DMS53 (cell line): ENCODE measurements at regions not wholly inside any gene's neighbourhood (a gene's known extent, or its start where the extent isn't known, plus 50 kb on each side); places are given as distances from the start of the nearest gene placed in this dataset.
A peak's percentile ranks its signal among the peaks of the same experiment; 100 is the strongest.
"Not testable (repeated sequence)": the region's sequence is repeated elsewhere in the genome, so short reads cannot be mapped to it uniquely, and the experiment has no call there.

Source experiments
- DNase-seq: peaks from one replicate; lab custom pipeline; 2025; lab: John Stamatoyannopoulos, UW

DNA sequence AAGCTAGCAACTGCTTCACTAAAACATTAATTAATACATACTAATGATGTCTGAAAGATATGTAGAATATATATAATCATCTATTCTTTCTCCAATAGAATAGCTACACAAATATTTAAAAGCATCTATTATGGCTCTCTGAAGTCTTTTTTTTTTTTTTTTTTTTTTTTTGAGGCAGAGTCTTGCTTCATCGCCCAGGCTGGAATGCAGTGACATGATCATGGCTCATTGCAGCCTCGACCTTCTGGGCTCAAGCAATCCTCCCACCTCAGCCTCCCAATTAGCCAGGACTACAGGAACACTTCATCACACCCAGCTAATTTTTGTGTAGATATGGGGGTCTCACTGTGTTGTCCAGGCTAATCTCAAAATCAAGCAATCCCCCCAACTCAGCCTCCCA, 120.4 kb upstream of the KYNU start:
- no peak for DNase-seq

DNA sequence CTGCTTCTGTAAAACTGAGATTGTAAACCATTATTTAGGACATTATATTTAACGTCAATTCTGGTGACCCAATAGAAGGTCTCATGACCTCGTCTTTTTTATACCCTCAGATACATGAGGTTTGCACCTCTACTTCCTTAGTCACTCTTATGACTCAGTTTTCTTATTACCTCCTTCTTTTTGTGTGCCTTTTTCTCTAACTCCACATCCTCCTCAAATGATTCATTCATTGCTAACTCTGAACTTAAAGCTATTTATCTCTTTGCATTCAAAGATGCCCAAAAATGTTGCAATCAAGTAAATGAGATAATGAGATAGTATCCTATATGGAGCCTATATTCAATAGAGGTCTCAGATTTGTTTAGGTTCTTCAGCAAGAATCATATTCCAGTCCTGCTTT, 121.0 kb upstream of the KYNU start:
- DNase-seq = no peak

DNA sequence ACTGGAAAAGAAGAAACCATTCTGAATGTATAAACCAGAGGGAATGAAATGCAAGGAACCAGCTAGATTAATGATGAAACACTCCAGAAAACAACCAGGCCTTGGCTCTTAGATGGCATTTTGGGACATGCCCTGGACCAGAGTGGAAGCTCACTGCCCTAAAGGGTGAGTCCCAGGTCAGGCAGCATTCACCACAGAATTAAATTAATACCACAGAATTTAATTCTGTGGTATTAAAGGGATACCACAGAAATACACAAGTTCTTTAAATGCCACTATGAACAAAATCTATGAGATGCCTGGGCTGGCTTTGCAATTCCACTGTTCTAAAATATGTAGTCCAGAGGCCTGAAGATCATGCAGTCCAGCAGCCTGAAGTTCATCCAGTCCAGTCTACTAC, 122.3 kb upstream of the KYNU start:
- no peak for DNase-seq

DNA sequence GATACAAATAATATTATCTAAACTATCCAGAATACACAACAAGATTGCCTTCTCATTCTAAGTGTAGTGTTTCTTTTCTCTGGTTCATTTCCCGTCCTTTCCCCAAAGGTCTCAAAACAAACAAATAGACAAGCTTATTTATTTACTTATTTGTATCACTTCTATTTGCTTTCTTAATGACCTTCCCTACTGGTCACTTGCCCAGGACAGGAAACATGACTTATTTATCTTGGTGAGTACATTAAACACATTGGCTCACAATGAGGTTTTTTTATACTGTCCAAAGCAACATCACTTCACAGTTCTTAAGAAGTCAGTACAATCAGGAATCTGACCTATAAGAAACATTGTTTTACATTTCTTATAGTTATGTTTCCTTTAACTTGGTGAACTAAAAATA, 123.3 kb upstream of the KYNU start:
- peak; percentile 38 for DNase-seq

DNA sequence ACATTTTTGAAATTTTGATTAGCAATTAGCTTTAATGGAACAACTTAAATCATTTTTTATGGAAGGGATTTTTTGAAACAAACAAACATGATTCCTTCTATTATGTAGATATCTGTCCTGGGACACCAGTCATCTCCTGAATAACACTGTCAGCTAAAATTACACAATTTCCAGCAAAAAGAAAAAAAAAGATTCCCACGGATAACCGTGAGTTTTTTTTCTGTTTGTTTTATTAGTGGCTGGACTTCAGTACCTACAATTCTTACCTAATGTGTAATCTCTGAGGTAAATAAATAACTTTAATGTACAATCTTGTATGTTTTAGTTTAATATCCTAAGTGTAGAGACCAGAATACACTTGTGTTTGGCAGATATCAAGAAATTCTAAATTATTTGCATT, 126.6 kb upstream of the KYNU start:
- DNase-seq = peak; percentile 0

DNA sequence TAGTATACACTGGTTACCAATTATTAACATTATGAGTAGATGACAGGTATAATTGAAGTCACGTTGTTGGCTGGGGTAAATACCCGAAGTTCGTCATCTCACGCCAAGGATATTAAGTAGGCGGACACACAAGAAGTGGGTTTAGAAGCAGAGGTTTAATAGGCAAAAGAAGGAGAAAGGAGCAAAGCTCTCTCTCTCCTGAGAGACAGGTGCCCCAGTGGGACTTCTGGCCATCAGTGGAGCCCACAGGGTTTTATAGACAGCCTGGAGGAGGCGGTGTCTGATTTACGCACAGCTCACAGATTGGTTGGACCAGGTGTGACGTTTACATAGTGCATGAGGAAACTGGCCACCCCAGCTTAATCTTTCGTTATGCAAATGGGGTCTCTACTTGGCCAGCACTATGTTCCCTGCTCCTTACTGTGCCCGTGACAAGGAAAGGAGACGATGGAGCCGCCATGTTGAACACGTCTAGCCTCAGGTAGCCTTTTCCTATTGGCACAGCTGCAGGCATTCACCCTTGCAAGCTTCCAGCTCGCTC, 128.8 kb upstream of the KYNU start:
- no peak for DNase-seq

DNA sequence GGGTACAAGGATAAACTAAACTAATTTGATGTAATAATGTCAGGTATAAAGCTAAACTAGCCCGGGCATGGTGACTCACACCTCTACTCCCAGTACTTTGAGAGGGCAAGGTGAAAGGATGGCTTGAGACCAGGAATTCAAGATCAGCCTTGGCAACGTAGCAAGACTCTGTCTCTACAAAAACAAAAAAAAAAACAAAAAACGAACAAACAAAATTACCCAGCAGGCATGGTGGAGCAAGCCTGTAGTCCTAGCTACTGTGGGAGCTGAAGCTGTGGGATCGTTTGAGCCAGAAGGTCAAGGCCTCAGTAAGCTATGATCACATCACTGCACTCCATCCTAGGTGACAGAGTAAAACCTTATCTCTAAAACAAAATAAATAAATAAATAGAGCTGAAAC, 131.8 kb upstream of the KYNU start:
- peak; percentile 24 for DNase-seq

DNA sequence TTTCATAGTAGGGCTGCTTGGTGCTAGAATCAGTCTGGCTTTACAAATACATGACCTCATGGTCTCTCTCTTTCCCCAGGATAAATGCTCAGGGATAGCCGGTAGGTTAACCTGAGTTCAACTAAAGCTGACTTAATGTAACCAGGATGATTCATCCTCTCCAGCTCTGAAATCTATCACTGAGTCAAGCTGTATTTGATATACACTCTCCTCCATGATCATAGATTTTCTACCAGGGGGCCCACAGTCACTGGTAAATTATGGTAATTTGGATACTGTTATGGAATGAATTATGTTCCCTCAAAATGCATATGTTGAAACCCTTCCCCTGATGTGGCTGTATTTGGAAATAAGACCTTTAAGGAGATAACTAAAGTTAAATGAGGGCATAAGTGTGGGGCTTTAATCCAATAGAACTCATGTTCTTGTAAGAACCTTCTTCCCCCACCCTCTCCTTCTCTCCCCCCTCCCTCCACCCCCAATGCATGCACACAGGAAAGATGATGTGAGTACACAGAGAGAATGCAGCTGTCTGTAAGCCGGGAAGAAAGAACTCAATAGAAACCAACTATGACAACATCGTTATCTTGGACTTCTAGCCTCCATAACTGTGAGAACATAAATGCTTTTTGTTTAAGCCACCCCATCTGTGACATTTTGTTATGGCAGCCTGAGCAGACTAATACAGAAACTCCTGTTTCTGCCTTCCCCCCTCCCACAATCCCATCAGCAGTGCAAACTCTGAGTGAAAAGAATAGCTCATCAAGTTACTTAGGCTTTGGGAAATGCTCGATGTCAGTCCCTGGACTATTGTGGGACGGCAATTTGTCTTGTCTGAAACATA, 134.9 kb upstream of the KYNU start:
- DNase-seq = peak; percentile 45

DNA sequence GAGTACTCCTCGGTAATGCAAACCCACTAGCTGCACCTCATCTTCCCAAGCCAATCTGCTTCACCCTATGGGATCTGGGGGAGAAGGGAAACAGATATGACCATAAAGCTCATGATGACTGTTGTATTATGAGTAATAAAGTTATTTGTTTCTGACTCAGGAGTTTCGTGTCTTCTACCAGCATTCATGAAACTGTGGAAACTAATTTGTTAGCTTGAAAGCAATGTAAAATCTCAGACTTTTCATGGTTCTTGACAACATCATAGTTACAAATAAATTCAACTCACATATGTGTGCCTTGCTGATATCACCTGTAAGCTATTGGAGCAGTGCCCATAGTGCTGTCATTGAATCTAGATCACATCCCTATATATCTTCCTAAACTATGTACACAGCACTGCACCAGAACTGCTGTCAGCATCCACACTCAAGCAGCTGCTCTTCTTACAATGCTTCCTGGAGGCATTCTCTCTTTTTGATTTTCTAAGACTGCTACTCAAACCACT, 135.6 kb upstream of the KYNU start:
- DNase-seq = peak; percentile 16

DNA sequence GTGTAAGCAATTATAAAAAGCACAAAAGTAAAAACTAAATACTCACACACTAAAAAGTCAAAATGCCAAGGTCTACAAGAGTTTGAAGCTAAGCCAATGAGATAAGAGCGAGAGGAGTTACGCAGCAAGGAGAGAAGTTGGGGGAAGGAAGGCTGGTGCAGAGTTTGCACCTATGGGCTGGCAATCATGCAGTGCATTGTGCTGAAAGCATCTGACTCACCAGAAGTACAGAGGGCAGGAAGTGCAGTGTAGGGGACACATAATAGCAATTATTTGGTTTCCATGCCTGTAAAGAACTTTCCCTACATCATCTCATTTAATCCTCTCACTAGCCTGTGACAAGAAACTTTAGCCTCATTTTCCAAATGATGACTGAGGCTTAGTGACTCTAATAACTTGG, 142.7 kb upstream of the KYNU start:
- DNase-seq = no peak

DNA sequence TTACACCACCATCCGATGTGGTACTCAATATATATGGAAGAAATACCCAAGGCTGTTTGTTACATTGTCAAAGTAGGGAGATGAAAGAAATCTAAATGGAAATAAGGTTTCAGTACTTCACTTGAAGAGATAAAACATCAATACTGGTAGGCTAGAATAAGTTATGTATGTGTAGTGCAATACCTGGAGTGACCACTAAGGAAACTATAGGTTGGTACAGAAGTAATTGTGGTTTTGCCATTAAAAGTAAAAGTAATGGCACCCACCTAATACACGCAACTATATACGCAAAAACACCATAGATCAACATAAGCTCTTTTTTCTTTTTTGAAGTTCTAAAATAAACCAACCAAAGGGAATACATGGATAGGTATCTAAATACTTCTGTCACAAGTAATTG, 143.2 kb upstream of the KYNU start:
- no peak for DNase-seq

DNA sequence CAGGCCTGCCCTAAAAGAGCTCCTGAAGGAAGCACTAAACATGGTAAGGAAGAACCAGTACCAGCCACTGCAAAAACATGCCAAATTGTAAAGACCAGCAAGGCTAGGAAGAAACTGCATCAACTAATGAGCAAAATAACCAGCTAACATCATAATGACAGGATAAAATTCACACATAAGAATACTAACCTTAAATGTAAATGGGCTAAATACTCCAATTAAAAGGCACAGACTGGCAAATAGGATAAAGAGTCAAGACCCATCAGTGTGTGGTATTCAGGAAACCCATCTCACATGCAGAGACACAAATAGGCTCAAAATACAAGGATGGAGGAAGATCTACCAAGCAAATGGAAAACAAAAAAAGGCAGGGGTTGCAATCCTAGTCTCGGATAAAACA, 147.7 kb upstream of the KYNU start:
- not testable (repeated sequence) for DNase-seq

DNA sequence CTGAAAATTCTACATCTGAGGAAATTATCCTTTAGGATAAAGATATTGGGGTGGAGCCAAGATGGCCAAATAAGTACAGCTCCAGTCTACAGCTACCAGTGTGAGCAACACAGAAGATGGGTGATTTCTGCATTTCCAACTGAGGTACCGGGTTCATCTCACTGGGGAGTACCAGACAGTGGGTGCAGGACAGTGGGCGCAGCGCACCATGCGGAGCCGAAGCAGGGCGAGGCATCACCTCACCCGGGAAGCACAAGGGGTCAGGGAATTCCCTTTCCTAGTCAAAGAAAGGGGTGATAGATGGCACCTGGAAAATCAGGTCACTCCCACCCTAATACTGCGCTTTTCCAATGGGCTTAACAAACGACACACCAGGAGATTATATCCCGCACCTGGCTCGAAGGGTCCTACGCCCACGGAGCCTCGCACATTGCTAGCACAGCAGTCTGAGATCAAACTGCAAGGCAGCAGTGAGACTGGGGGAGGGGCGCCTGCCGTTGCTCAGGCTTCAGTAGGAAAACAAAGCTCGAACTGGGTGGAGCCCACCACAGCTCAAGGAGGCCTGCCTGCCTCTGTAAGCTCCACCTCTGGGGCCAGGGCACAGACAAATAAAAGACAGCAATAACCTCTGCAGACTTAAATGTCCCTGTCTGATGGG, 149.5 kb upstream of the KYNU start:
- not testable (repeated sequence) for DNase-seq

DNA sequence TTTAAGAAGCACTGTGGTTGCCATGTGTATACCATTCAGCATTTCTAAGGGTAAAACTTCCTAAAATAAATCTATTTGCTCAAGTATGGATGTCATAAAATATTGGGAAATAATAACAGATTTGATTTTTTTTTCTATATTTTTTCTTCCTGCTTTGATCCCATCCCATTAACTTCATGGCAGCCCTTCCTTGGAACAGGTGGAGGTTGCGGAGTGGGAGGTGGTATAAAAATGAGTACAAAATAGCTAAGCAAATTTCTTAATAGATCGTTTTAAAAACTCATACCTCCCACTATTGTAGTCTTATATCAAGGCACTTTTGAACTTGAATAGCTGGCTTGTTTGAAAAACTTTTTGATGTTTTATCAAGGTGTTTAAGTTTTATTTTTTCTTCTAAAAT, 152.1 kb upstream of the KYNU start:
- no peak for DNase-seq

DNA sequence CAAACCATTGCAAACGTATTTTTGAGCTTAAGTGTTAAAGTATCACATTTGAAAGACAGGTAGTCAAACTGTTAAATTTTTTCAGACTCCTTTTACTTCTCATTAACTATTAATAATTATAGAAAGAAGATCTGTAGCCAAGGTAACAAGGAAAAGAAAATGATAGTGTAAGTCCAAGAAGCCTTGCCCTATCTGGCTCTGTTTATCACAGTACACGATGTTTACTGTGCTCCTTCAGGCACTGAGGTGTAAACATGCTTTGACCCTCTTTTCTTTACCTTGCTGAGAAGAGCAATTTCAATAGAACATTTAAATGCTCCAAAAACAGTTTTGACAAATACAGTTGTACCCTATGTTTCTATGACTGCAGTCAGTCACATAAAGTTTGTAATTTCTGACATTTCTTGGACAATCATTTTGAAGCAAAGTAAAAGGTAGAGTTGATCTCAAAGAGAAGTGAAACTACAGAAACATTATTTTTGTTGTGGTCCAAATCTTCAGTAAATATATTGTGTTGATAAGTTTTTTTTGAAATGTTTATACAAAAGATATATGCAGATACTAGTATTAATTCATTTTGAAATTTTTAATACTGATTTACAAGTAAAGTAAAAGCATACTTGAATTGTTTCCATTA, 152.6 kb upstream of the KYNU start:
- DNase-seq = peak; percentile 4

DNA sequence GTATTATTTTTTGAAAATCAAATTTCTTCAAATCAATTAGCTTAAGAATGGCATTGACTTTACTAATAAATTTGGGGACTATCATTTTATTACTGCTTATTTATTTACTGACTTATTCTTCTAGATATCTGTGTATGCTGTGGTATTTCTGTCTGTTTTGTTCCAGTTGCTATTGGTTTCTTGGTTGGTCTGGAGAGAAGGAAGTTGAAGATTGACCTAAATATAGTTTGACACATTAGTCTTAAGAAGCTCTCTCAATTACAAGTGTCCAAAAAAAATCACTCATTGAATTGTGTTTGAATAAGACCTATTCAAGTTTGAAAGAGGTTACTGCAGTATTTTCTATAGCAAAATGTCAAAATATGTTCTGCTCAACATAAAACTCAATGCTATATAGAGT, 153.3 kb upstream of the KYNU start:
- DNase-seq = no peak

DNA sequence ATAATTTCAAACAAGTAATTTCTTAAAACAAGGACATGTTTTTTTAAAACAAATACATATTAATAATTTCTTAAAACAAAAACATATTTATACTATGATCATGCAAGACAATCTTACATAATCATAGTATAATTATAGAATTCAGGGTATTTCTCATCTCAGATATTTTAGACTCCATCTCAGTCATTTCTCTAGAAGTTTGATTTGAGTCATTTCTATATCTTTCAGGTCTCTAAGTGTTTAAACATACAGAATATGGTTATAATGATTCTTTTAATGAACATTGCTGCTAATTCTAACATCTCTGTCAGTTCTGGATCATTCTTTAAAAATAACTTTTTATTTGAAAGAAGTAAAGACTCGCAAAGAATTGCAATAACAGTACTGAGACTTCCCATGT, 154.2 kb upstream of the KYNU start:
- no peak for DNase-seq

DNA sequence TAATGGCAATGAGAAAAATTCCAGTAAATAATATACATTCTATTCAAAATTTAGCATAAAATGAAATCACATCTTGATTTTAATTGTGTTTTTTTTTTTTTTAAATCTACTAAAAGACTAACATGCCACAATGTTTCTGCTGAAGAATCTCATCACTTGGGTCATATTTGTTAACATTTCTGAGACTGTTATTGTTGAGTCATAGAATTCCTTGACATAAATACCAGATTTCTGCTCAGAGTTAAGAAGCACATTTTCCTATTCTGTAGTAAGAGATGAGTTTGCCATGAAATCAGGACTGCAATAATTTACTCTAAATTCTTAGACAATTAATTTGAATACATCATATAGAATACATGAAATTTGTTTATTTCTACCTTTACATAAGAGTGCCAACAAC, 154.9 kb upstream of the KYNU start:
- DNase-seq = no peak

DNA sequence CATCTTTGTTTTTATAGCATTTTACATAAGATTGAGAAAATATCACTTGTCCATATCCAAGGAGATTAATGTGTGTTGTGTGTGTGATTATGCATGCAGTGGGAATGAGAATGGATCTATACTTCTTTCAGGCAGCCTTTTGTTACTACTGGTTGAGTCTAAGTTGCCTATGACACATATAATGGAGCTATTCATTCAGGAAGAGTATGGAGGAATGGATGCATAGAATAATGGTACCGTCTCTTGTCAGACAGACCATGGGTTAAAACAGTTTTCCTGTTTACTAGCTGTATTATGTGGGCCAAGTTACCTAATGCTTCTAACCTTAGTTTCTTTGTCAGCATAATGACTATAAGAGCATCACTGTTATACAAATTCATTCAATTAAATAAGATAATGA, 155.4 kb upstream of the KYNU start:
- no peak for DNase-seq

DNA sequence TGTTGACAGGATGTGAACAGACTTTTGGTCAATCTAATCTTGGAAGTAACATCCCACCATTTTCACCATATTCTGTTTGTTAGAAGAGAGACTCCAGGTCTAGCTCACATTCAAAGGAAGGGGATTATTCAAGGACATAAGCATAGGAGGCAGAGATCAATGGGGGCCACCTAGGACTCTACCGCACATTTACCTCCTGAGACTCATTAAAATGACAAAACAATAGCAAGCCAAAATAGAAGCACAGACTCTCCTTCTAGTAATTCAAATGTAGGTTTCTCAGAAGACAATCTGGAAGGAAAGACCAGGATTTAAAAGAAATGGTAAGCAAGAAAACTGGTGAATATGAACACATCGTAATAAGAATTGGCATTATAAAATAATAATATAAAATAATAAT, 156.4 kb upstream of the KYNU start:
- no peak for DNase-seq

DNA sequence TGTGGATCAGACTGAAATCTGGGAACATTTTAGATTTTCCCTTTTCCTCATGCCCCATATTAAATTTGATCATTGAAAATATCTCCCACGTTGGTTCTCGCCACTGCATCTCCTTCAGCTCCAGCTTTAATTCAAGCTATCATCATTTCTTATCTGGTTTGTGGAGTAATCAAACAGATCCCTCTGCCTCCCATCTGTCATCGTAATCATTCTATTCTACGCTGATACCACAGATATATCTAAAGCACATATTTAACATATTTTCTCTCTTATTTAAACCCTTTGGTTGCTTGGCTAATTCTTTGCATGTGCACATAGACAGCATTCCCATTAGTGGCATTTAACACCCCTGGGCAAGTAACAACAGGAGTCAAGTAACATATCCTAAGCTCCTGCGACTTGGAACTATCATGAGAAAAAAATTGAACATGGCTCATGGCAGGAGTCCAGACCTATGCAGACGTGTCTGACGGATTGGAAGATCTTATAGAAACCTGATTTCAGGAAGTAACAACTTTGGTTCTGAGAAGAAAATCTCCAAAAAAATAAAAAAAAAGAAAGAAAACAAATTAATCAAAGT, 158.8 kb upstream of the KYNU start:
- no peak for DNase-seq

DNA sequence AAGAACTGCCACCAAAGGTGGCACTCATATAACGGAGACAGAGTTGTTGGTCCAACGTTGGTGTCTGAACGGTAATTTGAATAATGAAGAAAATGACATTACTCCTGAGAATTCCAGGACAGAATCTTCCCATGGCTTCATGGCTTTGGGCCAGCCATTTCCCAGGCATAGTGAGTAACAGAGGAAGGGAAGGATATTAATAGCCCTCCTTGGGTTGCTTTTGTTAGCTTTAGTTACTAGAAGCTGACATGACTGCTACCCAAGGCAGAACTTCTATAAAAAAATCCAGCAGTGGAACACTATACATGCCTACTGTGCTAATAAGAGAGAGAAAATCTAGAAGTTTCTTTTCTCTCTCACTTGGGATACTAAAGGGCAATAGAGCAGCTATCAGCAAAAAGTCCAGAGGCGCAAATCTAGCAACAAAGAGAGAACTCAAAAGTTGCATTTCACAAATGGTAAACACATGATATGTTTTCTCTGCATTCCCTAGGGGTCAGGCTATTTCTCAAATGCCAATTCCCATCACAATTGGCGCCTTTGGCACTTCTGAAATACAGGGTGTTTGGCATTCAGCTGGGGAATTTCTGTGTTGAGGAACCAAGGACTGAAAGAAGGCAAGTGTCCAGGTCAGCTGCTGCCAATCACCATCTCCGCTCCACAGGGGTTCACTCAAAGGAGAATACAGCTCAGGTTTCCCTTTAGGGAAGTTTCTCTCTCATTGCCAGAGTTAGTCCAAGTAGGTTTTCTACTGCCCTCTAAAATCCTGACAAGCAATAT, 160.8 kb upstream of the KYNU start:
- DNase-seq = no peak
